CD4-positive, alpha-beta T cell (primary cell): ENCODE measurements at regions not wholly inside any gene's neighbourhood (a gene's known extent, or its start where the extent isn't known, plus 50 kb on each side); places are given as distances from the start of the nearest gene placed in this dataset.

Source experiments
- ATAC-seq: fragments of 200-7000 bp; cut with Tn5 transposase; one replicate; pipeline ENCODE4 v1.10.0; 2022; ENCODE audit warnings: mild to moderate bottlenecking; ENCODE audit not compliant: poor library complexity
- CTCF ChIA-PET: fragments of 350-600 bp; sonication (Branson Sonifier 250); formaldehyde crosslinking; loops from one replicate; lab custom pipeline; 2021; ENCODE audit warnings: antibody characterized with exemption, inconsistent platforms; lab: Charles Lee
- POLR2A ChIA-PET: fragments of 350-600 bp; sonication (Branson Sonifier 250); formaldehyde crosslinking; loops from one replicate; lab custom pipeline; 2021; ENCODE audit warnings: antibody characterized with exemption, inconsistent platforms; lab: Charles Lee
- DNase-seq, 14 experiments: peaks; one replicate each; pipeline ENCODE4 v3.0.0-alpha.2; 2013 to 2020; ENCODE audit warnings: mixed read lengths in 2 of 14
- H3K27ac ChIP-seq, 2 donors: one replicate each; pipeline versions ENCODE4 v1.5.1 to v1.7.0; 2013; ENCODE audit warnings: low read length in 2 of 2, low read depth in 1 of 2, mild to moderate bottlenecking in 1 of 2
- H3K27me3 ChIP-seq, 2 experiments: 1 replicate in 1 of 2; 2 replicates in 1 of 2; pipeline versions ENCODE4 v1.6.1 to v1.7.0; 2013; ENCODE audit warnings: low read length in 2 of 2, control low read depth in 1 of 2, mild to moderate bottlenecking in 1 of 2, moderate library complexity in 1 of 2; ENCODE audit not compliant: insufficient read depth in 2 of 2, control insufficient read depth in 1 of 2
- H3K36me3 ChIP-seq: one replicate; pipeline ENCODE4 v1.6.1; 2013; ENCODE audit warnings: low read length, control low read depth; ENCODE audit not compliant: insufficient read depth
- H3K4me1 ChIP-seq: one replicate; pipeline ENCODE4 v1.6.1; 2013; ENCODE audit warnings: low read length, control low read depth; ENCODE audit not compliant: insufficient read depth
- H3K4me3 ChIP-seq: one replicate; pipeline ENCODE4 v1.5.1; 2013; ENCODE audit warnings: mild to moderate bottlenecking, low read length, moderate library complexity
- H3K9me3 ChIP-seq, 2 experiments: 1 replicate in 1 of 2; 2 replicates in 1 of 2; pipeline versions ENCODE4 v1.6.1 to v1.7.0; 2013; ENCODE audit warnings: low read length in 2 of 2, mild to moderate bottlenecking in 2 of 2, control low read depth in 1 of 2, moderate library complexity in 1 of 2; ENCODE audit not compliant: control insufficient read depth in 1 of 2, insufficient read depth in 1 of 2
- H3K27ac Mint-ChIP-seq: one replicate; pipeline ENCODE4 v1.8.0; 2020; ENCODE audit warnings: mixed read lengths
- H3K27me3 Mint-ChIP-seq: one replicate; pipeline ENCODE4 v1.8.0; 2021; ENCODE audit warnings: mixed read lengths
- H3K36me3 Mint-ChIP-seq: one replicate; pipeline ENCODE4 v1.8.0; 2021; ENCODE audit warnings: low read depth, mixed read lengths
- H3K4me1 Mint-ChIP-seq: one replicate; pipeline ENCODE4 v1.8.0; 2021; ENCODE audit warnings: low read depth, mixed read lengths
- H3K4me3 Mint-ChIP-seq: one replicate; pipeline ENCODE4 v1.8.0; 2020; ENCODE audit warnings: mild to moderate bottlenecking, mixed read lengths
- H3K9me3 Mint-ChIP-seq: one replicate; pipeline ENCODE4 v1.8.0; 2020; ENCODE audit warnings: mixed read lengths
- intact Hi-C, 2 experiments: fragments of 100-400 bp; cut with DNase I in 1 of 2; cut with micrococcal nuclease in 1 of 2; formaldehyde crosslinking; loops; one replicate each; pipeline versions ENCODE4 v1.15.1 to v1.9.0; 2023 to 2025; cut with DNase I, micrococcal nuclease
- TF ChIP-seq, protein P1 (sequence below): fragments of 200-600 bp; IDR thresholded peaks from one replicate; pipeline ENCODE4 v1.8.0; 2022; ENCODE audit warnings: antibody characterized with exemption, mild to moderate bottlenecking

- Histone ChIP-seq H3K36me3 (no peaks in the 10 kb centered on the region), H3K9me3 (peaks cover 0 to 21% of the 10 kb centered on the region in 2 experiments), H3K4me1 (no peaks in the 10 kb centered on the region), H3K4me3 (no peak overlapping the region), H3K27ac (no peak overlapping the region), H3K27me3 (no peaks in the 10 kb centered on the region)
- H3K36me3 Mint-ChIP-seq, result no peaks in the 10 kb centered on the region
- ATAC-seq (no peak), DNase-seq (no peak)
- ChIA-PET POLR2A (no interaction called here), CTCF (no interaction called here)
- H3K9me3 Mint-ChIP-seq, result no peaks in the 10 kb centered on the region
- intact Hi-C loops, result no loop called here
- H3K27ac Mint-ChIP-seq, result no peak overlapping the region
- no peaks in the 10 kb centered on the region for H3K4me1 Mint-ChIP-seq
- peaks cover 4% of the 10 kb centered on the region for H3K27me3 Mint-ChIP-seq
- no peak overlapping the region for H3K4me3 Mint-ChIP-seq
- TF ChIP-seq, protein P1, sequence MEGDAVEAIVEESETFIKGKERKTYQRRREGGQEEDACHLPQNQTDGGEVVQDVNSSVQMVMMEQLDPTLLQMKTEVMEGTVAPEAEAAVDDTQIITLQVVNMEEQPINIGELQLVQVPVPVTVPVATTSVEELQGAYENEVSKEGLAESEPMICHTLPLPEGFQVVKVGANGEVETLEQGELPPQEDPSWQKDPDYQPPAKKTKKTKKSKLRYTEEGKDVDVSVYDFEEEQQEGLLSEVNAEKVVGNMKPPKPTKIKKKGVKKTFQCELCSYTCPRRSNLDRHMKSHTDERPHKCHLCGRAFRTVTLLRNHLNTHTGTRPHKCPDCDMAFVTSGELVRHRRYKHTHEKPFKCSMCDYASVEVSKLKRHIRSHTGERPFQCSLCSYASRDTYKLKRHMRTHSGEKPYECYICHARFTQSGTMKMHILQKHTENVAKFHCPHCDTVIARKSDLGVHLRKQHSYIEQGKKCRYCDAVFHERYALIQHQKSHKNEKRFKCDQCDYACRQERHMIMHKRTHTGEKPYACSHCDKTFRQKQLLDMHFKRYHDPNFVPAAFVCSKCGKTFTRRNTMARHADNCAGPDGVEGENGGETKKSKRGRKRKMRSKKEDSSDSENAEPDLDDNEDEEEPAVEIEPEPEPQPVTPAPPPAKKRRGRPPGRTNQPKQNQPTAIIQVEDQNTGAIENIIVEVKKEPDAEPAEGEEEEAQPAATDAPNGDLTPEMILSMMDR, result no peak
These were observed 308.3 kb upstream of the AJAP1 start for GRCh38 chr1:4346131-4346530.

DNA sequence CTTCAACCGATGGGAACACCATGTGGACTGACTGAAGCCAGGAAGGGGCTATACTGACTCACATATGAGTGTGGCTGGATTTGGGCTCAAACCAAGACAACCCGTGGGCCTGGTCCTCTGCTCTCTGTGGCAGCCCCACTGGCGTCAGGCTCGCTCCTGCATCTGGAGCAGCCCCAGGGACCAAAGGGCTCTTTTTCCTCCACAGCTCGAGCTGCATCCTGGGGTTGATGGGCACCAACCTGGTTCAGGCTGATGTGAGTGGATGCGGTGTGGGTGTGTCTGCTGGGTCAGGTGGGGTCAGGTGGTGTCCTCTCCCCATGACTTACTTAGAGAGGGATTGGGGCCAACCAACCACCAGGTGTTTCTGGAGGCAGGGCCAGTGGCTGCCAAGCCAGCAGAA is 303.0 kb upstream of the AJAP1 start:
- H3K4me1 ChIP-seq, result no peaks in the 10 kb centered on the region
- ATAC-seq, result no peak
- TF ChIP-seq, protein P1, result no peak
- CTCF ChIA-PET, result no interaction called here
- H3K36me3 Mint-ChIP-seq, result no peaks in the 10 kb centered on the region
- no peaks in the 10 kb centered on the region for H3K36me3 ChIP-seq
- peaks cover 4% of the 10 kb centered on the region for H3K27me3 Mint-ChIP-seq
- no peaks in the 10 kb centered on the region for H3K27me3 ChIP-seq
- H3K27ac Mint-ChIP-seq, result no peak overlapping the region
- H3K4me3 Mint-ChIP-seq, result no peak overlapping the region
- intact Hi-C loops, result no loop called here
- no peaks in the 10 kb centered on the region for H3K4me1 Mint-ChIP-seq
- H3K27ac ChIP-seq, result no peak overlapping the region
- no peak for DNase-seq
- H3K4me3 ChIP-seq, result no peak overlapping the region
- POLR2A ChIA-PET, result no interaction called here
- H3K9me3 ChIP-seq, result peaks cover 0 to 17% of the 10 kb centered on the region in 2 experiments
- no peaks in the 10 kb centered on the region for H3K9me3 Mint-ChIP-seq

GRCh38 chr1:4353090-4353856 is 301.1 kb upstream of the AJAP1 start:
- Mint-ChIP-seq H3K27me3 (peaks cover 4% of the 10 kb centered on the region), H3K36me3 (no peaks in the 10 kb centered on the region), H3K9me3 (no peaks in the 10 kb centered on the region), H3K27ac (no peak overlapping the region), H3K4me1 (no peaks in the 10 kb centered on the region), H3K4me3 (no peak overlapping the region)
- no peak overlapping the region for H3K27ac ChIP-seq
- no peak for DNase-seq
- H3K27me3 ChIP-seq, result no peaks in the 10 kb centered on the region
- H3K36me3 ChIP-seq, result no peaks in the 10 kb centered on the region
- no peaks in the 10 kb centered on the region for H3K4me1 ChIP-seq
- TF ChIP-seq, protein P1, result no peak
- ATAC-seq, result no peak
- POLR2A ChIA-PET, result no interaction called here
- CTCF ChIA-PET, result no interaction called here
- intact Hi-C loops, result no loop called here
- H3K4me3 ChIP-seq, result no peak overlapping the region
- H3K9me3 ChIP-seq, result peaks cover 0 to 18% of the 10 kb centered on the region in 2 experiments
